Thyroid gland (tissue), 4 donors: ENCODE measurements at regions not wholly inside any gene's neighbourhood (a gene's known extent, or its start where the extent isn't known, plus 50 kb on each side); places are given as distances from the start of the nearest gene placed in this dataset.

Experiments used
- DNase-seq, 2 donors: peaks; one replicate each; pipeline ENCODE4 v3.0.0-alpha.2; 2019
- H3K27ac ChIP-seq, 3 donors: fragments of 200-600 bp; sonication (generic); 1 replicate in 2 of 3; 2 replicates in 1 of 3; pipeline ENCODE4 v1.5.1; 2016 to 2019; ENCODE audit warnings: mild to moderate bottlenecking in 1 of 3, moderate library complexity in 1 of 3
- H3K27me3 ChIP-seq: fragments of 200-600 bp; sonication (generic); one replicate; pipeline ENCODE4 v1.5.1; 2019
- H3K36me3 ChIP-seq, 2 donors: fragments of 200-600 bp; sonication (generic); one replicate each; pipeline ENCODE4 v1.5.1; 2016 to 2019
- H3K4me1 ChIP-seq, 2 donors: fragments of 200-600 bp; sonication (generic); one replicate each; pipeline ENCODE4 v1.5.1; 2017 to 2019
- H3K4me3 ChIP-seq, 3 donors: fragments of 200-600 bp; sonication (generic); replicated peaks in 1 of 3; 1 replicate in 2 of 3; 2 replicates in 1 of 3; pipeline ENCODE4 v1.5.1; 2016; ENCODE audit warnings: mild to moderate bottlenecking in 1 of 3
- H3K9me3 ChIP-seq: fragments of 200-600 bp; sonication (generic); one replicate; pipeline ENCODE4 v1.5.1; 2017
- POLR2A ChIP-seq, 2 donors: fragments of 450-650 bp; IDR thresholded peaks; one replicate each; pipeline ENCODE4 v1.6.1; 2017; ENCODE audit warnings: antibody characterized with exemption in 2 of 2, mild to moderate bottlenecking in 2 of 2, moderate library complexity in 1 of 2
- WGBS, 2 donors: methylation state at CpG; one replicate each; pipeline ENCODE4 v1.1.5; 2017; 5-methylcytosine and 5-hydroxymethylcytosine counted together
- intact Hi-C: fragments of 100-400 bp; cut with DNase I; formaldehyde crosslinking; loops from one replicate; pipeline ENCODE4 v1.15.1; 2023
- TF ChIP-seq, protein P1 (sequence below), 6 experiments: fragments of 200-600 bp in 3 of 6; fragments of 450-650 bp in 3 of 6; sonication (generic) in 3 of 6; IDR thresholded peaks; one replicate each; pipeline ENCODE4 v1.5.1; 2016 to 2019; ENCODE audit warnings: antibody characterized with exemption in 6 of 6, mild to moderate bottlenecking in 2 of 6, inconsistent platforms in 1 of 6, moderate library complexity in 1 of 6

DNA sequence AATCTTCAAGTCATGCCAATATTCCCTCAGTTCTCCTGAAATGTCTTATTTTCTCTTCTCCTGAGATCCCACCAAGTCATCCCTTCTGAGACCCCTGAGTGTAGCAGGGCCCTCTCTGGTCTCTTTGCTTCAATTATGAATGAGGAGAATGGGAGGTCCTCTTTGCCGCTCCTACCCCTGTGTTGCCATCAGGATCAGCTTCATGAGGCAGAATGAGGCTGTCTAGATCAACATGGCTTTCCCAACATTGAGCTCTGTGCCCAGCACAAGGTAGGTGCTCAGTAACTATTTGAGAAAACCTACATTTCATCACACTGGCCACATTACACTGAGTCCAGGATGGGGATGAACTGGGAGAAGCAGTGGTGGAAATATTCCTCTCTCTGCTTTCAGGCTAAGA lies 107.2 kb downstream of the ZNF280B start:
- Histone ChIP-seq H3K27ac (no peak overlapping the region), H3K4me1 (no peaks in the 10 kb centered on the region), H3K9me3 (no peaks in the 10 kb centered on the region), H3K4me3 (no peak overlapping the region), H3K27me3 (no peaks in the 10 kb centered on the region), H3K36me3 (no peaks in the 10 kb centered on the region)
- intact Hi-C loops = no loop called here
- DNase-seq = no peak
- TF ChIP-seq, protein P1, sequence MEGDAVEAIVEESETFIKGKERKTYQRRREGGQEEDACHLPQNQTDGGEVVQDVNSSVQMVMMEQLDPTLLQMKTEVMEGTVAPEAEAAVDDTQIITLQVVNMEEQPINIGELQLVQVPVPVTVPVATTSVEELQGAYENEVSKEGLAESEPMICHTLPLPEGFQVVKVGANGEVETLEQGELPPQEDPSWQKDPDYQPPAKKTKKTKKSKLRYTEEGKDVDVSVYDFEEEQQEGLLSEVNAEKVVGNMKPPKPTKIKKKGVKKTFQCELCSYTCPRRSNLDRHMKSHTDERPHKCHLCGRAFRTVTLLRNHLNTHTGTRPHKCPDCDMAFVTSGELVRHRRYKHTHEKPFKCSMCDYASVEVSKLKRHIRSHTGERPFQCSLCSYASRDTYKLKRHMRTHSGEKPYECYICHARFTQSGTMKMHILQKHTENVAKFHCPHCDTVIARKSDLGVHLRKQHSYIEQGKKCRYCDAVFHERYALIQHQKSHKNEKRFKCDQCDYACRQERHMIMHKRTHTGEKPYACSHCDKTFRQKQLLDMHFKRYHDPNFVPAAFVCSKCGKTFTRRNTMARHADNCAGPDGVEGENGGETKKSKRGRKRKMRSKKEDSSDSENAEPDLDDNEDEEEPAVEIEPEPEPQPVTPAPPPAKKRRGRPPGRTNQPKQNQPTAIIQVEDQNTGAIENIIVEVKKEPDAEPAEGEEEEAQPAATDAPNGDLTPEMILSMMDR (IDR thresholded peaks at IDR 0.05) = no peak
- TF ChIP-seq POLR2A (IDR thresholded peaks at IDR 0.05) = no peak
- WGBS, 2 donors = 95 to 100% methylated on average over 1 of the region's 1 CpG

DNA sequence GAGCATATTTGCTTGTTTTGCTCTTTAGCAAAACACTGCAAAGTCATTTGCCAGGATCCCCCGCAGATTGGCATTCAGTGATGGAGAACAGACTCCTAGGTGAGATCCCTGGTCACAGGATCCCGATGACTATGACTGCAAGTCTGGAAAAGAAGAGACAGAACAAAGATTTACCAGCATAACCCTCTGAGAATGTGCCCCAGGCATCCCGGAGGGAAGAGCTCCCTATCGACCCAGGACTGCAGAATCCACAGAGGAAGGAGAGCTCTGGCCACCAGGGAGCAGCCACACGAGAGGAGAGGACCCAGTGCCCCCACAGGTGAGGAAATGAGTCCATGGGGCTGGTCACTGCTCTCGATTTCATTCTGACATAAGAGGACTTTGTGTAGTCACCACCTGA lies 105.2 kb downstream of the ZNF280B start:
- Histone ChIP-seq H3K9me3 (no peaks in the 10 kb centered on the region), H3K4me3 (no peak overlapping the region), H3K27ac (no peak overlapping the region), H3K4me1 (no peaks in the 10 kb centered on the region), H3K36me3 (no peaks in the 10 kb centered on the region), H3K27me3 (no peaks in the 10 kb centered on the region)
- 69 to 71% methylated on average over 6 of the region's 6 CpGs for WGBS, 2 donors
- no peak for TF ChIP-seq POLR2A (IDR thresholded peaks at IDR 0.05)
- TF ChIP-seq, protein P1 (IDR thresholded peaks at IDR 0.05) = no peak
- intact Hi-C loops = no loop called here
- no peak for DNase-seq

DNA sequence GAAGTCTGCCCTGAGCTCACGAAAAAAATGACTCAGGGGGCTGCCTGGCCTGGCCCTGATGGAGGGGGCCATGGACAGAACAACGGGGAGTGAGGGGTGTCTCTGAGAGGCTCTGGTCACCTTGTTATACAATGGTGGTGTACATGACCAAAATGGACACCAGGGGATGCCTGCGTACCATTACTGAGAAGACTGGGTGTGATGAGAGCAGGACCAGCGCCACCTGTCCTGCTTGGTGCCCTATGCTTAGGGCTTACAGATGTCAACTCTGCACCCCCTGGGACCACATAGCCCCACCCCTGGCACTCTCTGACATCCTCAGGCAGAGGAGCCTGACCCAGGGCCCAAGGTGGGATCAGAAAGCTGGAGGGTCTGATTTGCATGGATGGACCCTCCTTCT lies 104.8 kb downstream of the ZNF280B start:
- H3K36me3 ChIP-seq = no peaks in the 10 kb centered on the region
- H3K9me3 ChIP-seq = no peaks in the 10 kb centered on the region
- intact Hi-C loops = no loop called here
- H3K27me3 ChIP-seq = no peaks in the 10 kb centered on the region
- WGBS, 2 donors = 82 to 93% methylated on average over 4 of the region's 4 CpGs
- no peak overlapping the region for H3K27ac ChIP-seq
- DNase-seq = no peak
- no peaks in the 10 kb centered on the region for H3K4me1 ChIP-seq
- no peak overlapping the region for H3K4me3 ChIP-seq
- TF ChIP-seq POLR2A (IDR thresholded peaks at IDR 0.05) = no peak
- TF ChIP-seq, protein P1 (IDR thresholded peaks at IDR 0.05) = no peak

DNA sequence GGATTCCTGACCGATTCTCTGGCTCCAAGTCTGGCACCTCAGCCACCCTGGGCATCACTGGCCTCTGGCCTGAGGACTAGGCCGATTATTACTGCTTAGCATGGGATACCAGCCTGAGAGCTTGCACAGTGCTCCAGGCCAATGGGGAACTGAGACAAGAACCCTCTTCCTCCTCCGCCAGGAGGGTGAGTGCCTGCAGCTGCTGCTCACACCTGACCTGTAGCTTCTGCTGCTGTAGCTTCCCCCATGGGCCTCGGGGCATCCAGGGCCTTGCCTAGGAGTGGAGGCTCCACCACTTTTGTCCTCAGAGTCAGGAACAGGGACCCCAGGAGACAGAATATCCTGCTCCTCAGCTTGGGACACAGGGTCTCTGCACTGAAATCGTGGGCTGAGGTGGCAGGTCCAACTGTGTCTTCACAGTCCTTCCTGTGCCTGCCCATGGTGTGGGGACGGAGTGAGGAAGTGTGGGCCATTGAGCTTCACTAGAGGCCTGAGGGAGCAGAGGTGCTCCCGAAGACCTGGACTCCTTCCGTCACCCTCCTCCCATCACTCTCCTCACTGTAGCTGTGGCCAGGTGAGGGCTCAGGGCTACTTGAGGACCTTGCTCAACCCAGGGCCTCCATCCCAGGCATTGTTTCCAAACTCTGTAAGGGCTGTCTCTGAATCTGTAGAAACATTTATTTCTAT lies 103.8 kb downstream of the ZNF280B start:
- no peak for TF ChIP-seq POLR2A (IDR thresholded peaks at IDR 0.05)
- TF ChIP-seq, protein P1 (IDR thresholded peaks at IDR 0.05) = no peak
- Histone ChIP-seq H3K27me3 (no peaks in the 10 kb centered on the region), H3K4me1 (no peaks in the 10 kb centered on the region), H3K9me3 (no peaks in the 10 kb centered on the region), H3K4me3 (no peak overlapping the region), H3K27ac (no peak overlapping the region), H3K36me3 (no peaks in the 10 kb centered on the region)
- intact Hi-C loops = no loop called here
- WGBS, 2 donors = 79 to 92% methylated on average over 6 to 8 of the region's 8 CpGs
- DNase-seq = no peak

DNA sequence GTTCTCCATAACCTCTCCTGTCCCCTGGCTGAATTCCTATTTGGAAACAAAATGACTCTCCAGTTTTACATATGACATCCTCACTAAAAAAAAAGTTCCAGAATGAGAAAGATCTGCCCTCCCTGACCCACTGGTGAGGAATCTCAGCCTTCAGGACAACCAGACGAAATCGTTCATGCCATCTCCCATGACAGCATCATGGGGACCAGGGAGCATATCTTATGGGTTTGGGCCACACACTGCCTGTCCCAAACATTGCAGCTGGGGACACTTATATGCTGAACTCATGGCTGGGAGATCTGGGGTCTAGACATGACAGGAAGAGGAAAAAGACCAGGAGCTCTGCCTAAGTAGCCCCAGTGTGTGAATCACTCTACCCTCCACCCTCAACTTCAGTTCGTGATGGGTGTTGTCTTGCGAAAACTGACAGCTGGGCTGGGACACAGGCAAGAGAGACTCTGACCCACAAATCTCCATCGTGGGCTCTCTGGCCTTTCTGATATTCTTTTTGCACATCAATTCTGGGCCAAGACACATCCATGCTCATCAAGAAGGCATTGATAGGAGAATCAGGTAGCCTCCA lies 102.0 kb downstream of the ZNF280B start:
- TF ChIP-seq, protein P1 (IDR thresholded peaks at IDR 0.05) = no peak
- no peak for TF ChIP-seq POLR2A (IDR thresholded peaks at IDR 0.05)
- H3K27ac ChIP-seq = no peak overlapping the region
- WGBS, 2 donors = 81 to 87% methylated on average over 5 of the region's 5 CpGs
- intact Hi-C loops = no loop called here
- no peak overlapping the region for H3K4me3 ChIP-seq
- H3K4me1 ChIP-seq = no peaks in the 10 kb centered on the region
- no peaks in the 10 kb centered on the region for H3K27me3 ChIP-seq
- H3K36me3 ChIP-seq = no peaks in the 10 kb centered on the region
- no peaks in the 10 kb centered on the region for H3K9me3 ChIP-seq
- no peak for DNase-seq
